ENCODE measurements at regions not wholly inside any gene's neighbourhood (a gene's known extent, or its start where the extent isn't known, plus 50 kb on each side); places are given as distances from the start of the nearest gene placed in this dataset.

- no peak for TF ChIP-seq CTCF (IDR thresholded peaks at IDR 0.05)
- no peak for TF ChIP-seq TCF7L2 (IDR thresholded peaks at IDR 0.05; ENCODE audit: low read depth, low read length)
- no peak for TF ChIP-seq POLR2AphosphoS5 (IDR thresholded peaks at IDR 0.05; ENCODE audit: low read depth, low read length)
- no peak for TF ChIP-seq SIN3A (IDR thresholded peaks at IDR 0.05; ENCODE audit: borderline replicate concordance, insufficient read depth, low read depth, low read length)
Observed at GRCh38 chr22:48760481-48761390, 1066.9 kb downstream of the BRD1 start.

All from Panc1 (cell line).